Thoracic aorta (tissue), 2 donors: ENCODE measurements at regions not wholly inside any gene's neighbourhood (a gene's known extent, or its start where the extent isn't known, plus 50 kb on each side); places are given as distances from the start of the nearest gene placed in this dataset.

ENCODE experiments used
- ATAC-seq: fragments of 150-250 bp; one replicate; pipeline ENCODE4 v1.8.0; 2017; ENCODE audit warnings: low read depth; ENCODE audit not compliant: insufficient number of reproducible peaks, low FRiP score
- DNase-seq: peaks from one replicate; pipeline ENCODE4 v3.0.0-alpha.2; 2020; ENCODE audit warnings: low spot score
- H3K27ac ChIP-seq, 2 donors: fragments of 200-600 bp; sonication (generic); 1 replicate in 1 of 2; 2 replicates in 1 of 2; pipeline ENCODE4 v1.5.1; 2016; ENCODE audit warnings: mild to moderate bottlenecking in 2 of 2, moderate library complexity in 2 of 2
- H3K27me3 ChIP-seq: fragments of 200-600 bp; sonication (generic); replicated peaks from 2 replicates; pipeline ENCODE4 v1.6.0; 2016; ENCODE audit warnings: mild to moderate bottlenecking; ENCODE audit not compliant: insufficient read depth
- H3K36me3 ChIP-seq: fragments of 200-600 bp; sonication (generic); one replicate; pipeline ENCODE4 v1.5.1; 2016
- H3K4me1 ChIP-seq, 2 donors: fragments of 200-600 bp; sonication (generic); 1 replicate in 1 of 2; 2 replicates in 1 of 2; pipeline versions ENCODE4 v1.5.1 to v1.6.0; 2016; ENCODE audit warnings: low read depth in 2 of 2, mild to moderate bottlenecking in 1 of 2; ENCODE audit not compliant: control insufficient read depth in 1 of 2
- H3K4me3 ChIP-seq: fragments of 200-600 bp; sonication (generic); 2 replicates; pipeline ENCODE4 v1.5.1; 2016; ENCODE audit warnings: mild to moderate bottlenecking
- H3K9me3 ChIP-seq: fragments of 200-600 bp; sonication (generic); 2 replicates; pipeline ENCODE4 v1.5.1; 2016
- CTCF ChIP-seq: fragments of 200-600 bp; sonication (generic); IDR thresholded peaks from one replicate; pipeline ENCODE4 v1.5.1; 2019; ENCODE audit warnings: antibody characterized with exemption

GRCh38 chr2:238591732-238592131, 165.0 kb downstream of the ASB1 start:
- H3K4me3 ChIP-seq = no peak overlapping the region
- DNase-seq = no peak
- H3K27me3 ChIP-seq = no peaks in the 10 kb centered on the region
- TF ChIP-seq CTCF = no peak
- no peak overlapping the region for H3K27ac ChIP-seq
- ATAC-seq = no peak
- H3K9me3 ChIP-seq = no peaks in the 10 kb centered on the region
- peaks cover 7 to 9% of the 10 kb centered on the region in 2 donors for H3K4me1 ChIP-seq
- H3K36me3 ChIP-seq = no peaks in the 10 kb centered on the region

GRCh38 chr2:238593236-238593635, 166.5 kb downstream of the ASB1 start:
- ATAC-seq (no peak), DNase-seq (no peak)
- no peaks in the 10 kb centered on the region for H3K36me3 ChIP-seq
- no peaks in the 10 kb centered on the region for H3K27me3 ChIP-seq
- peaks cover 17 to 21% of the 10 kb centered on the region in 2 donors for H3K4me1 ChIP-seq
- no peak for TF ChIP-seq CTCF
- no peak overlapping the region for H3K4me3 ChIP-seq
- H3K9me3 ChIP-seq = no peaks in the 10 kb centered on the region
- H3K27ac ChIP-seq = no peak overlapping the region

- no peaks in the 10 kb centered on the region for H3K27me3 ChIP-seq
- peaks cover 17 to 25% of the 10 kb centered on the region in 2 donors for H3K4me1 ChIP-seq
- no peak overlapping the region for H3K4me3 ChIP-seq
- DNase-seq = no peak
- no peak for ATAC-seq
- no peaks in the 10 kb centered on the region for H3K9me3 ChIP-seq
- TF ChIP-seq CTCF = no peak
- no peak overlapping the region for H3K27ac ChIP-seq
- H3K36me3 ChIP-seq = no peaks in the 10 kb centered on the region
Observed at GRCh38 chr2:238593678-238594077, 167.0 kb downstream of the ASB1 start.

- no peaks in the 10 kb centered on the region for H3K9me3 ChIP-seq
- H3K4me3 ChIP-seq = no peak overlapping the region
- ATAC-seq = no peak
- H3K4me1 ChIP-seq = peaks cover 17 to 26% of the 10 kb centered on the region in 2 donors
- TF ChIP-seq CTCF = no peak
- H3K27me3 ChIP-seq = no peaks in the 10 kb centered on the region
- DNase-seq = no peak
- no peaks in the 10 kb centered on the region for H3K36me3 ChIP-seq
- H3K27ac ChIP-seq = peak overlapping the region in 1 of 2 donors; percentile 97
Observed at GRCh38 chr2:238594796-238595749, 168.3 kb downstream of the ASB1 start.

- Histone ChIP-seq H3K36me3 (no peaks in the 10 kb centered on the region), H3K4me1 (peaks cover 17 to 31% of the 10 kb centered on the region in 2 donors), H3K27me3 (no peaks in the 10 kb centered on the region), H3K4me3 (no peak overlapping the region), H3K27ac (peak overlapping the region; percentile 91 to 97), H3K9me3 (no peaks in the 10 kb centered on the region)
- ATAC-seq (no peak), DNase-seq (no peak)
- no peak for TF ChIP-seq CTCF
Observed at GRCh38 chr2:238595750-238596570, 169.2 kb downstream of the ASB1 start.
